ENCODE measurements at regions not wholly inside any gene's neighbourhood (a gene's known extent, or its start where the extent isn't known, plus 50 kb on each side); places are given as distances from the start of the nearest gene placed in this dataset.

DNA sequence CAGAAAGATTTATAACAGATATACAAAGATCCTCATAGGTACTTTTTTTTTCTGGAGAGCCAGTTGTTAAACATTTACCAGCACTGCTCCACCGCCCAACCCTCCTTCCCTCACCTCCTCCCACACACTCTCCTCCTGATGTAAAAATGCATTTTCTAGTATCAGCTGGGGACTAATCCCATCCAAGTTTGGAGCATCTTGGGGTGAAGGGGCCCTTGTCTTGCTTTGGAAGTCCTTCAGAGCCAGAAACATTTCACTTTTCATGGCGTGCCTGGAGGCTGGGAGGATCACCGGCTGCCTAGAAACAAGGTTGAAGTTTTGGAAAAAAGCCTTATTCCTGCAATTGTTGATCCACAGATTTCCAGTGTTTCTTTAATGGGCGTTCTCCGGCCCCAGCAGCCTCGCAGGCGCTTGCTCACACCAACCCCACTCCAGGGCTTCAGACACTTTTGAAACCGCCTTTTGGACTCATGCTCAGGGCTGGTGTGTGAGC is 165.1 kb upstream of the AFDN start:
- DNase-seq (ENCODE audit: low read depth), result no peak
- no peak overlapping the region for H3K4me3 ChIP-seq (ENCODE audit: low read depth, low read length)
- TF ChIP-seq CTCF (IDR thresholded peaks at IDR 0.05; ENCODE audit: insufficient read depth, low read depth, low read length), result no peak

DNA sequence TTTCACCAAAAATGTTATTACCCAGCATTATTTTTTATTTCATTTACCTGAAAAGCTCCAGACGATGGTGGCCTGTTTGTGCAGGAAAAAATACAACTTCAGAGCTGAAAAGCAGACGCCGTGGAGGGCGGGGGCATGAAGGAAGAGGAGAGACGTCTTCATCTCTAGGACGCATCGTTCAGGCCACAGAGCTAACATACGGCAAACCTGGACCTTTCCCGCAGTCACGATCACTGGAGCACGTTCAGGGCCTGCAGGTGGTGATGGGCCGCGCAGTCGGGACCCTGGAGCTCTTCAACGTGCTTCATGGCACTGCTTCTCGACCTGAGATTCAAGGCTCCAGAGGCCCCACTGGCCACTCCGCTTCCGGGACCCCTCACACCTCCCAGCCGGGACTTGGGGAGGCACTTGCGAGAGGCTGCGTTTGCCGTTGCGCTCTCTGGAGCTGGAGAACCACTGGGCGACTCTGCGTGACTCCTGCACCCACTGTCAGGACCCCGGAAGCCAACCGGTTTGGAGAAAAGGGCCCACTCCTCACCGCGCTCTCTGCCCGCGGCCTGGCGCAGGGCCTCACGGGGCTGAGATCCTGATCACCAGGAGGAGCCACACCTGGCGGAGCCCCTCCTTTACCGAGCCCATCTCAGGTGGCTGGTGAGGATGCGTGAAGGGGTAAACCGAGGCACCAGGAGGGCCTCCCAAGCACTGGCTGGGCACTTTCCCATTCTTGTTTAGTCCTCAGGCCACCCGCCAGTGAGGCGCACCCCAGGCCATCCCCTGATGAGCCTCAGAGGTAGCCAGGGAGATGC is 164.4 kb upstream of the AFDN start:
- TF ChIP-seq CTCF (IDR thresholded peaks at IDR 0.05; ENCODE audit: insufficient read depth, low read depth, low read length), result no peak

GRCh38 chr6:167662881-167663205 is 163.9 kb upstream of the AFDN start:
- TF ChIP-seq CTCF (IDR thresholded peaks at IDR 0.05; ENCODE audit: insufficient read depth, low read depth, low read length), result no peak
- DNase-seq (ENCODE audit: low read depth), result no peak
- no peak overlapping the region for H3K4me3 ChIP-seq (ENCODE audit: low read depth, low read length)

More for the DNA sequence above, 164.4 kb upstream of the AFDN start:
- H3K4me3 ChIP-seq (ENCODE audit: low read depth, low read length), result no peak overlapping the region
- no peak for DNase-seq (ENCODE audit: low read depth)

- TF ChIP-seq CTCF (IDR thresholded peaks at IDR 0.05; ENCODE audit: insufficient read depth, low read depth, low read length), result no peak
- no peak overlapping the region for H3K4me3 ChIP-seq (ENCODE audit: low read depth, low read length)
- no peak for DNase-seq (ENCODE audit: low read depth)
Observed at GRCh38 chr6:167663316-167663715, 163.4 kb upstream of the AFDN start.

DNA sequence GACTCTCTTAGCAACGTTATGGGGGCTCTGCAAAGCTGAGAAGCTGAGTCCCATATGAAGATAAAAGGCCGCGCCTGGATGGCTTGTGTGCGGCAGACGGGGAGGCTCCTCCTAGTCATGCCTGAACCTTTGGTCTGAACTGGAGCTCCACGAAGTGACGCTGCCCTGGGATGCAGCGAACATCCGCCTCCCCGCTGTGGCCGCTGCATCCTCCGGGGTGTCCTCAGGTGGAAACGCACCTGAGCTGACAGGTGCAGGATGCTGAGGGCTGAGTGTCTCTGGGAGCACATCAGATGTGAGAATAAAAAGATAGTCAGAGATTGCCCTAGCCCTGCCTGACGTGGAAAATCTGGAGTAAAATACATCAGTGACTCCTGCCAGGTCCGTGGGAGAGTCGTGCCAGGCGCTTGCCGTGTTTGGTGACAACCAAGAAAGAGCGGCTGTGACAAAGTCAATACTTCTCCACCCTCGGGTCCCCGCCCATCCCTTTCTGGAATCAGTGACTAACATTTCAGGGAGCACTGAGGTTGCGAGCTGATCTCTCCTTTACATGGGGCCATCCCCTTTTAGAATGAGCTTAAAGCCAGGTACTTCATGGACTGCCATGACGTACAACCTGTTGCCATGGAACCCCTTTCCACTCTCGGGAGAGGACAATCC is 162.8 kb upstream of the AFDN start:
- no peak for DNase-seq (ENCODE audit: low read depth)
- no peak overlapping the region for H3K4me3 ChIP-seq (ENCODE audit: low read depth, low read length)
- no peak for TF ChIP-seq CTCF (IDR thresholded peaks at IDR 0.05; ENCODE audit: insufficient read depth, low read depth, low read length)

DNA sequence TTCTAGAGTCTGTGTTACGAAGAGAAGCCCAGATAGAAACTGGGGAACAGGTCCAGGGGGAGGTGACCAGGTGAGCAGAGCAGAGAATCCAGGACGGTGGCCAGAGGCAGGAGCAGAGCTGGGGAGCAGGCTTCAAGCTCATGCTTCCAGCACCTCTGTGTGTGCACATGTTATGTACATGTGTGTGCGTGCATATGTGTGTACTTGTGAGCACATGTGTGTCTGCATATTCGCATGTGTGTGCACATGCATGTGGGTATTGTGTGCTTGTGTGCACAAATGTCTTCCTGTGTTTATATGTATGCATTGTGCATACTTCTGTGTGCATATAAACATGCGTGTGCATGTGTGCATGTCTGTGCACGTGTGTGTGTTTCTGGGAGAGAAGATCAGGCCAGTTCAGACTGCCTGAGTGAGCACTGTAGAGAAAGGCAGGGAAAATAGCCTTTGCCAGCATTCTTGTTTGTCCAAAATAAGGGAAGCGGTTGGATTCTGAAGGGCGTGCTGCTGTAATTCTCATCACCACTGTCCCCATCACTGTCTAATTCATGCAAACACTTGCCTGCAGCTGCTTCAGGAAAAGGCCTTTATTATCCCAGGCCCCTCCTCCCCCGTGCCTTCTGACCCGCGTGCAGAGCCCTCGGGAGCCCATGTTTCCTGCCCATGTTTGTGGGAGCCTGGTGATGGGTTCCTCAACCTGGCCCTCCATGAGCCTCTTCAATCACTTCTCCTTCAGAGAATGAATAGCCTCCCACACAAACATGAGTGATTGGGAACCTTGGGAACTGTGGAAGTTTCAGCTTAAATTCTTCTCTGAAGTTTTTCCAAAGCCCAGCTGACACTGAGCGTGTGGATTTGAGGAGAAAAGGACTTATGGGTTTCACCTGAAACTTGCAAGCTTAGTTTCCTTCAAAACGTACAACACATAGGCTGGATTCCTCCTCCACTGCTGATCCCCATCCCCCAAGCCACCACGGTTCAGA is 161.7 kb upstream of the AFDN start:
- H3K4me3 ChIP-seq (ENCODE audit: low read depth, low read length), result no peak overlapping the region
- TF ChIP-seq CTCF (IDR thresholded peaks at IDR 0.05; ENCODE audit: insufficient read depth, low read depth, low read length), result no peak
- no peak for DNase-seq (ENCODE audit: low read depth)
